ENCODE measurements at regions not wholly inside any gene's neighbourhood (a gene's known extent, or its start where the extent isn't known, plus 50 kb on each side); places are given as distances from the start of the nearest gene placed in this dataset.

DNA sequence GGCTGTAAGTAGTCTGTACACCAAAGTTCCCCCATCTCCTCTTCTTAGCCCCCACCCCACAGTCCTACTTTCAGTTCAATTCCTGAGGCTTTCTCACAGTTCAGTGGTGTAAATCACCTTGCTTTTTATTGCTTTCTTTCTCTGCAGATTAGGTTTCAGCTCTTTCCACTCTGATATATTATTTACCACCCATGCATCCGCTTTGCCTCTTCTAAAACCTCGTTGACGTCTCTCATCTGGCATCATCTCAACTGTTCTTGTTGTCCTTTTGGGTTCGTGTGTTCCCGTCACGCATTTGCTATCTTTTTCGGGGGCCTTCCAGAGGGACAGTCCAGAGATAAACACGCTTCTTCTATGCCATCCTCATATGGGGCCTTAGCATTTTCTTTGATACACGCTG, 597.9 kb upstream of the DPP6 start:
- H3K4me3 ChIP-seq (ENCODE audit: low read length): no peak overlapping the region
- H3K9me3 ChIP-seq (ENCODE audit: low read length): no peaks in the 10 kb centered on the region
- H2AFZ ChIP-seq (ENCODE audit: low read depth, low read length): no peak overlapping the region
- no peaks in the 10 kb centered on the region for H3K27me3 ChIP-seq (ENCODE audit: insufficient read depth, low read length)
- no peaks in the 10 kb centered on the region for H3K36me3 ChIP-seq (ENCODE audit: insufficient read depth, low read length)
- no peaks in the 10 kb centered on the region for H3K4me1 ChIP-seq (ENCODE audit: insufficient read depth, low read length)

DNA sequence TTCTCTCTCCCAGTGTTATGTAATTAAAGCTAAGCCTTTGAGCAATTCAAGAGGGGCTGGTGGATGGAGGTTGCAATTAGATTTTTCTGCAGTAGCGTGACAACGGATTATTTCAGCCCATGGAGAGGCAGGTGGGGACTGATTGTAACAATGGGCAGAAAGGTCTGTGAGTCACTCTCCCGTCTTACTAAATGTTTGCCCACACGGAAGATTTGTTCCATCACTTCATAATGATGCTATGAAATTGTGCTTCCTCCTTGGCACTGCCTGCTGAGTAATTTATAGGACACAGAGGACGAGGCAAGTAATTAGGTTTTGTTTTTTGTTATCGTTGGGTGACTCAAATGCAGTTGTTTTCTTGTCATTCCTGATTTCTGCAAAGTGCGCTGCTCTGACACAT, 594.5 kb upstream of the DPP6 start:
- no peaks in the 10 kb centered on the region for H3K27me3 ChIP-seq (ENCODE audit: insufficient read depth, low read length)
- no peaks in the 10 kb centered on the region for H3K36me3 ChIP-seq (ENCODE audit: insufficient read depth, low read length)
- H2AFZ ChIP-seq (ENCODE audit: low read depth, low read length): no peak overlapping the region
- H3K4me3 ChIP-seq (ENCODE audit: low read length): no peak overlapping the region
- H3K9me3 ChIP-seq (ENCODE audit: low read length): no peaks in the 10 kb centered on the region
- no peaks in the 10 kb centered on the region for H3K4me1 ChIP-seq (ENCODE audit: insufficient read depth, low read length)

DNA sequence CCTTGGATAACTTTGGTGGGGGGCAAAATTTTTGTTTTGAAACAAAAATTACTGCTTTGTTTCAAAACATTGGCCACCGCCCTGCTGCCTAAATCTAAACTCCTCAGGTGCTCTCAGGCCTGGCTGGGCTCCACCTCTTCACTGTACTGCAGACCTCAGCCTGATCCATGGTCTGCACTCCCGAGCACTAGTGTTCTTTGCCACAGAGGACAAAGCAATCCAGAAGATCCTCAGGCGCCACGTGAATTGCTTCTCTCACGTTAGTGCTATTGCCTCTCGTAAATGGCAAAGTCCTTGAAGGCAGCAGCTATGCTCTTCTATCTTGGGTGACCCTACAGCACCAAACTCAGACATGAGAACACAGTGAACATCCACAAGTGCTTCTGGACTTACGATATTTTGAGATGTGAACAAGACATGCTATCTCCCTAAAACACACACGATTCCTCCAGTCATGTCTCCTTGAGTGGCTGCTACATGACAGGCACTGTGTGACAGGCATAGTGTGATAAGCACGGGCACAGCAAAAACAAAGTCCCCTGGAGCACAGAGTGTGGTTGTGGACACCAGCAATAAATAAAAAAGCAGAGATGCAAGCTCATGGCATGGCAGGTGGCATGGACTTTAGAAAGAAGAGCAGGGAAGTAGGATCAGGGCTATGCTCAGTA, 582.1 kb upstream of the DPP6 start:
- peaks cover 2% of the 10 kb centered on the region for H3K27me3 ChIP-seq (ENCODE audit: insufficient read depth, low read length)
- H3K4me1 ChIP-seq (ENCODE audit: insufficient read depth, low read length): no peaks in the 10 kb centered on the region
- no peaks in the 10 kb centered on the region for H3K9me3 ChIP-seq (ENCODE audit: low read length)
- H2AFZ ChIP-seq (ENCODE audit: low read depth, low read length): no peak overlapping the region
- H3K36me3 ChIP-seq (ENCODE audit: insufficient read depth, low read length): no peaks in the 10 kb centered on the region
- no peak overlapping the region for H3K4me3 ChIP-seq (ENCODE audit: low read length)

DNA sequence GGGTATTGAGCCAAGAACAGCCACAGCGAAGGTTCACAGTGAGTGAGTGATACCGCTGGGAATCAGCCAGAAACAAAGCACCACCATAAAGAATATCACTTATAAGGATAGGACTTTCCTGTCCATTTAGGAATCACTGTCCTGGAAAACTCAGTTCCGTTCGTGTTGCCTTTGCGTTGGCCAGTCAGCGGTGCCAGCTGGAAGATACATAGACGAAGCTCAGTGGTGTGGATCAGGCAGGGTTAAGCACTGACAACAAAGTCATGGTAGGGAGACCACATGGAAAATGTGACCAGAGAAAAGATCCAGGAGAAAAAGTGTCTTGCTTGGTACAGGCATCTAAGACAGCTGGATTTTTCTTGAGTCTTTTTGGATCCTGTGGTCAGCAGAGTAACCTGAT, 579.7 kb upstream of the DPP6 start:
- Histone ChIP-seq H3K36me3 (ENCODE audit: insufficient read depth, low read length) (no peaks in the 10 kb centered on the region), H2AFZ (ENCODE audit: low read depth, low read length) (no peak overlapping the region), H3K9me3 (ENCODE audit: low read length) (no peaks in the 10 kb centered on the region), H3K27me3 (ENCODE audit: insufficient read depth, low read length) (peaks cover 2% of the 10 kb centered on the region), H3K4me1 (ENCODE audit: insufficient read depth, low read length) (no peaks in the 10 kb centered on the region), H3K4me3 (ENCODE audit: low read length) (no peak overlapping the region)

DNA sequence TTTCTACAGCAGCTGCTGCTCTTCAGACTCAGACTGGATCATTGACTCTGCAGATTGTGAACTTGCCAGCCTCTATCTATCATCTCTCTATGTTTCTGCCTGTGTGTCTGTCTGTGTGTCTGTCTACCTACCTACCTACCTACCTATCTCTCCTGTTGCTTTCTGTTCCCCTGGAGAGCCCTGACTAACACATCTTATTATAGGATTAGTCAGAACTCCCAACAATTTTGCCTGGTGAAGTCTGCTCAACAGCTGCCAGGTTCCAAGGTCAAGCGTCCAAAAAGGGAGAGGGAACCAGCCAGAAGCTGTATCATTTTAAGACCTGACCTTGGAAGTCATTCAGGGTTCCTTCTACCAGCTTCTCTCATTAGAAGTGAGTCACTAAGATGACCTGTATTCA, 579.0 kb upstream of the DPP6 start:
- Histone ChIP-seq H3K9me3 (ENCODE audit: low read length) (no peaks in the 10 kb centered on the region), H3K36me3 (ENCODE audit: insufficient read depth, low read length) (no peaks in the 10 kb centered on the region), H3K4me3 (ENCODE audit: low read length) (no peak overlapping the region), H2AFZ (ENCODE audit: low read depth, low read length) (no peak overlapping the region), H3K4me1 (ENCODE audit: insufficient read depth, low read length) (no peaks in the 10 kb centered on the region), H3K27me3 (ENCODE audit: insufficient read depth, low read length) (peaks cover 2% of the 10 kb centered on the region)

DNA sequence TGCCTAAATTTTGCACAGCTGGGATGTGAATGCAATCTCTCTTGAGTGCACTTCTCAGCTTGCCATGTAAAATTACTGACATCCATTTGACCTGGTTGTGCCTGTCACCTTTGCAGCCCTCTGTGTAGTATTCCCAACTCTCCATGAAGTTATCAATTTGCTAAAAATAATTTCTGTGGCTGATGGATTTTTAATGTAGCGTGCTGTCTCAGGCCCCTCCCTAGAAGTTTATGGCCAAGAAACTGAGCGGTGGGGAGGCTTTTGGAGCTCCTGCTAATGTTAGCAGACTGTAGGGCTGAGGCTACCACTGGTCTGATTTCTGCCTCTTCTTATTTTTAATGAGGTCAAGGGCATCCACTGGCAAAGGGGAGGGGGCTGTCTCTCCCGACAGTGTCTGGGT, 577.0 kb upstream of the DPP6 start:
- H2AFZ ChIP-seq (ENCODE audit: low read depth, low read length): no peak overlapping the region
- H3K4me3 ChIP-seq (ENCODE audit: low read length): no peak overlapping the region
- H3K27me3 ChIP-seq (ENCODE audit: insufficient read depth, low read length): no peaks in the 10 kb centered on the region
- H3K9me3 ChIP-seq (ENCODE audit: low read length): no peaks in the 10 kb centered on the region
- no peaks in the 10 kb centered on the region for H3K36me3 ChIP-seq (ENCODE audit: insufficient read depth, low read length)
- no peaks in the 10 kb centered on the region for H3K4me1 ChIP-seq (ENCODE audit: insufficient read depth, low read length)

DNA sequence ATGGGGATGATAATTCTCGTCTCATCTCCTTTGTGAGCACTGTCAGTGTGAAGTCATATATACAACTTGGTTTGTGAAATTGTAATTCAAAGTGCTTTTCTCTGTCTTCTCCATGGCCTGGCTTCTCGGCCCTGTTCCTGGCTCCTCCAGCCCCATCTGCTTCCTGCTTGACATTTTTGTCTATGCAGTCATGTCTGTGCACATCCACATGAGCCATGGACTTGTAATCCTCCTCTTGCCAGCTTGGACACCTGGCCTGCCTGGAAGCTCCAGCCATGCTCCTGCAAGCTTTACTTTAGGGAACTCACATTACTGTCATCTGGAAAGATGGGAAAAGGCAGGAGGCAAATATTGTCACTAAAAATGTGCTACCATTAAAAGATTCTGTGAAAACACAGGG, 576.0 kb upstream of the DPP6 start:
- Histone ChIP-seq H3K4me1 (ENCODE audit: insufficient read depth, low read length) (no peaks in the 10 kb centered on the region), H3K36me3 (ENCODE audit: insufficient read depth, low read length) (no peaks in the 10 kb centered on the region), H3K4me3 (ENCODE audit: low read length) (no peak overlapping the region), H3K9me3 (ENCODE audit: low read length) (no peaks in the 10 kb centered on the region), H3K27me3 (ENCODE audit: insufficient read depth, low read length) (no peaks in the 10 kb centered on the region), H2AFZ (ENCODE audit: low read depth, low read length) (no peak overlapping the region)

DNA sequence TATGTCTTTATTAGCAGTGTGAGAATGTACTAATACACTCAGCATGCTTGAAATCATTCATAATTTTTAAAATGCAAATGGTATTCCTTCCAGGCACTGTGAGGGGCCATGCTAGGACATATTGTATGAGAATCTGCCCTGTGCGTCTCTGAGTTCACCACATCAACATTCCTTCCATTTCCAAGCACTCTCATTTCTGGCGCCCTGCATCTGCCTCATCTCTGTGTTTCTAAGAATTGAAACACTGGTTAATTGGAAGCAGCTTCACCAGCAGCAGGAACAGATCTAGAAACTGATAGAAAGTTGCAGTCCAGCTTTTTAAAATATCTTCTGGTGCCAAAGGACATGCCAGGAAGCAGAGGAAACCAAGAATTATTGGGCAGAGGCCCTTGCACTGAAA, 555.9 kb upstream of the DPP6 start:
- Histone ChIP-seq H3K36me3 (ENCODE audit: insufficient read depth, low read length) (no peaks in the 10 kb centered on the region), H2AFZ (ENCODE audit: low read depth, low read length) (no peak overlapping the region), H3K9me3 (ENCODE audit: low read length) (no peaks in the 10 kb centered on the region), H3K27me3 (ENCODE audit: insufficient read depth, low read length) (no peaks in the 10 kb centered on the region), H3K4me1 (ENCODE audit: insufficient read depth, low read length) (no peaks in the 10 kb centered on the region), H3K4me3 (ENCODE audit: low read length) (no peak overlapping the region)

DNA sequence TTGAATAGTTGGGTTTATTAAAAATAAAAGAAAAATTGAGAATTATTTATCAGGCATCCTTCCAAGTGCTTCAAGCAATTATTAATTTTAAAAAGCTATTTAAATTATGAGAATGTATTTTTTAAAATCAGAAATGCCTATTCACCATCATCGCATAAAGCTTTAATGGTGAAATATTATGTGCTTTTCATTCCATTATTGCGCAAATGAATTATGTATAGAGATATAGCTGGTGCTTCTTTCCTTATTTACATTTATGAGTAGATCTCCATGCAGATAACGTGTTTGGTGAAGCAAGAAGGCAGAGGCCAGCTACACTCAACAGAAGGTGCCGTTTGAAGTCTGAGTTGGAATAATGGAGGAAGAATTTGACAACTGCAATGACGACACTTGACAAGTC, 549.1 kb upstream of the DPP6 start:
- no peaks in the 10 kb centered on the region for H3K4me1 ChIP-seq (ENCODE audit: insufficient read depth, low read length)
- no peaks in the 10 kb centered on the region for H3K36me3 ChIP-seq (ENCODE audit: insufficient read depth, low read length)
- H3K9me3 ChIP-seq (ENCODE audit: low read length): no peaks in the 10 kb centered on the region
- no peak overlapping the region for H2AFZ ChIP-seq (ENCODE audit: low read depth, low read length)
- H3K4me3 ChIP-seq (ENCODE audit: low read length): no peak overlapping the region
- no peaks in the 10 kb centered on the region for H3K27me3 ChIP-seq (ENCODE audit: insufficient read depth, low read length)

DNA sequence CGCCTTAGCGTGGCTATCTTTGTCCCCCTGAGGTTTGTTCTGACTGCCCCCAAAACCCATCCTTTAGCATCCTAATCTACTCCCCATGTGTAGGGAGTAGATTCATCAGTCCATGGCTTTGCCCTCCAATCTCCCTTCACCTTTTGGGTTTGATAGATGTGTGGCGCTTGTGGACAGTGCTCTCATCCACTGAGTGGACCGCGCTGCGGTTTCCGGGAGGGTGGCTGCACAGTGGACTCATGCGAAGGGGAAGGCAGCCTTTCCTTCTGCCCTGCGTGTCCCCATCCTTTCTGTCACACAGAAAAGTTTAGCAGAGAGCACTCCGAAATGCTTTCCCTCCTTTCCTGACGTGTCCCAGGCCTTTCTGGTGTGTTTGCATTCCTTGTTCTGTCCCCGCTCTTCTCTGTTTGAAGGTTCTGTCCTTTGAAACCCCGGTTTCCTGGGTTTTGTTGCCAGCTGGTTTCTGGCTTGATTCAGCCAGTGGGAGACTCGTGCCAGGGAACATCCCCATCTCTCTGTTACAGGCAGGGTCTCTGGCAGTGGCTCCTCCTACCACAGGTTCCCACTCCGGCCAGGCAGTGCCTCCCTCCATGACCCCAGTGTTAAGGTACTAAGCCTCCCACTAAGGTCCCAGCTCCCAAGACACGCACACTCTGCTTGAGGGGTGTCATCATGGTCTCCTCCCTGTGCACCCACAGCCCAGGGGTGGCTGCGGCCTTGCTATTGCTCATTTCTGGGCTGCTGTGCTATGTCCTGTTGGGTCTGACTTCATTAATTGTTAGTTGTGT, 547.7 kb upstream of the DPP6 start:
- Histone ChIP-seq H3K36me3 (ENCODE audit: insufficient read depth, low read length) (no peaks in the 10 kb centered on the region), H2AFZ (ENCODE audit: low read depth, low read length) (no peak overlapping the region), H3K4me3 (ENCODE audit: low read length) (no peak overlapping the region), H3K9me3 (ENCODE audit: low read length) (no peaks in the 10 kb centered on the region), H3K27me3 (ENCODE audit: insufficient read depth, low read length) (no peaks in the 10 kb centered on the region), H3K4me1 (ENCODE audit: insufficient read depth, low read length) (no peaks in the 10 kb centered on the region)

DNA sequence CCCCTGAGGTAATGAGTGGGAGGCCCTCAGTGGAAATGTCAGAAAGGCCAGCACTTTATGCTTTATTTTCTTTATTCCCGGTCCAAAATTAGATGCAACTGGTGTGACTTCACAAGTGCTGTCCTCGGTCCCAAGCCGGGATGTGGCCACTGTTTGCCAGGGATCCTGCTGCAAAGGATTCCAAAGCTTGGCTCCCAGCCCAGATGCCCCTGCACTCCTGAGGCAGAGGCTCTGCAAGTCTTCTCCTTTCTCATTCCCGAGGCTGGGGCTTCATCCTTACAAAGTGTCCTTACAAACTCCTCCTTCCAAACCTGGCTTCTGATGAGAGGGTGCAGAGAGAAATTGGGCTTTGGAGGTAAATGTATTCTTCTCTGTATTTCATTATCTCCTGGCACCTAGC, 544.3 kb upstream of the DPP6 start:
- no peak overlapping the region for H2AFZ ChIP-seq (ENCODE audit: low read depth, low read length)
- no peak overlapping the region for H3K4me3 ChIP-seq (ENCODE audit: low read length)
- no peaks in the 10 kb centered on the region for H3K27me3 ChIP-seq (ENCODE audit: insufficient read depth, low read length)
- no peaks in the 10 kb centered on the region for H3K9me3 ChIP-seq (ENCODE audit: low read length)
- no peaks in the 10 kb centered on the region for H3K4me1 ChIP-seq (ENCODE audit: insufficient read depth, low read length)
- no peaks in the 10 kb centered on the region for H3K36me3 ChIP-seq (ENCODE audit: insufficient read depth, low read length)

DNA sequence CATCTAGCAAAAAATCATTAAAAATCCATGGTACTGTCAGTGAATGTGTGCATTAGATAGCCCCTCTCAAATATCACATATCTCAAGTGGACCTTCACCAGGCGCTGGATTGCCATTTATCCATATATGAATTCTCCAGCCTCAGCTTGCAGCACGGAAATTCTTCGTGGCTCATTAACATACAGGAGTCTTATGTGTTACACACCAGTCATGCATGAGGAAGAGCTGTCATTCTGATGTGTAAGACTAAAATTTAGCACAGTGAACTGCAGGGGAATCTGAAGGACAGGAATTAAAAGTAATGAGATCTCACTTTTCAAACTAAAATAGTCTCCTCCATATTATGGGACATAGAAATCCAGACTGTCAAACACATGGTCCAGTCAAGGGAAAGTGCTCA, 542.4 kb upstream of the DPP6 start:
- Histone ChIP-seq H3K4me1 (ENCODE audit: insufficient read depth, low read length) (no peaks in the 10 kb centered on the region), H3K27me3 (ENCODE audit: insufficient read depth, low read length) (no peaks in the 10 kb centered on the region), H3K4me3 (ENCODE audit: low read length) (no peak overlapping the region), H3K9me3 (ENCODE audit: low read length) (no peaks in the 10 kb centered on the region), H3K36me3 (ENCODE audit: insufficient read depth, low read length) (no peaks in the 10 kb centered on the region), H2AFZ (ENCODE audit: low read depth, low read length) (no peak overlapping the region)

DNA sequence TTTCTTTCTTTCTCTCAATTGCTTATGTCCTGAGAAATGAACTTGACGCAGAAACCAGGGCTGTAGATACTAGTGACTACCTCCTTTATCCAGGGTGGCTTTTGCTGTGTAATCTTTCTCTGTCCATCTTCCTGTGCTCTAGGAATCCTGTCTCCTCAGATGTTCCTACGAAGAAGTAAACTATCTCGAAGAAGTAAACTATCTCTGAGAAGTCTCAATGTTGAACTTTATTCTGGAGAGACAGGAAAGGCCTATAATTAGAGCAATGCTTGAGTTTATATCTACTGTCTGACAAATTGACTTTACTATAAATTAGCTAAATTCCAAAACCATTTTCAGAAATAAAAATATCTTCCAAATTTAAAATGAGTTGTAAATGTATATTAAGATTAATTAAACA, 541.5 kb upstream of the DPP6 start:
- no peaks in the 10 kb centered on the region for H3K9me3 ChIP-seq (ENCODE audit: low read length)
- H3K4me3 ChIP-seq (ENCODE audit: low read length): no peak overlapping the region
- H3K36me3 ChIP-seq (ENCODE audit: insufficient read depth, low read length): no peaks in the 10 kb centered on the region
- H2AFZ ChIP-seq (ENCODE audit: low read depth, low read length): no peak overlapping the region
- H3K27me3 ChIP-seq (ENCODE audit: insufficient read depth, low read length): no peaks in the 10 kb centered on the region
- no peaks in the 10 kb centered on the region for H3K4me1 ChIP-seq (ENCODE audit: insufficient read depth, low read length)

DNA sequence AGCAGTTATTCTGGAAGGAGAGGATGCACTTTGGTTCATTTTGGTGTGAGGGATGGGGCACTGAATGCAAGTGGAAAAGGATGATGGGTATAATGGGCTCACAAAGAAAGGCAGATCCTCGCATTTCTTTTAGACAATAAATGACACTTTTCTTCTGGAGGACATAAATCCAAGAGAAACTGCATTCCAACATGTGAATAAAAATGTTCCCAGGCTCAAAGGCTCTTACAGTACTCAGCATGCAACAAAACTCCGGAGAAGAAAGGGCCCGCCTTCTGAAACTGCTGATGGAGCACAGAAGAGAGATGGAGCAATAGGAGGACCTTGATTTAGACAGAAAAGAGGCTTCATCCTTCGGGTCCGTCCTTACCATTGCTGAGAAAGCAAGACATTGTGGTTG, 538.2 kb upstream of the DPP6 start:
- H3K4me1 ChIP-seq (ENCODE audit: insufficient read depth, low read length): no peaks in the 10 kb centered on the region
- H3K9me3 ChIP-seq (ENCODE audit: low read length): no peaks in the 10 kb centered on the region
- no peak overlapping the region for H2AFZ ChIP-seq (ENCODE audit: low read depth, low read length)
- no peak overlapping the region for H3K4me3 ChIP-seq (ENCODE audit: low read length)
- H3K27me3 ChIP-seq (ENCODE audit: insufficient read depth, low read length): no peaks in the 10 kb centered on the region
- no peaks in the 10 kb centered on the region for H3K36me3 ChIP-seq (ENCODE audit: insufficient read depth, low read length)

All from neuron (in vitro differentiated cells).